DOHH2 (cell line): ENCODE measurements at regions not wholly inside any gene's neighbourhood (a gene's known extent, or its start where the extent isn't known, plus 50 kb on each side); places are given as distances from the start of the nearest gene placed in this dataset.

ENCODE experiments used
- H3F3A ChIP-seq: fragments of 200-600 bp; sonication (generic), shearing (Covaris generic); 2 replicates; pipeline ENCODE4 v1.6.0; 2016; ENCODE audit warnings: antibody characterized with exemption, mild to moderate bottlenecking; ENCODE audit not compliant: control insufficient read depth, insufficient read depth
- H3K27ac ChIP-seq: fragments of 200-600 bp; sonication (generic); 2 replicates; pipeline ENCODE4 v1.5.1; 2014; ENCODE audit warnings: low read depth, mild to moderate bottlenecking, low read length, moderate library complexity
- H3K27me3 ChIP-seq: fragments of 200-600 bp; sonication (generic); 2 replicates; pipeline ENCODE4 v1.6.1; 2014; ENCODE audit warnings: mild to moderate bottlenecking, low read length, mixed read lengths; ENCODE audit not compliant: control insufficient read depth
- H3K36me3 ChIP-seq: fragments of 200-600 bp; sonication (generic); 2 replicates; pipeline ENCODE4 v1.6.1; 2014; ENCODE audit warnings: mild to moderate bottlenecking, low read length, moderate library complexity, mixed read lengths; ENCODE audit not compliant: control insufficient read depth
- H3K4me1 ChIP-seq: fragments of 200-600 bp; sonication (generic); 2 replicates; pipeline ENCODE4 v1.6.1; 2014; ENCODE audit warnings: mild to moderate bottlenecking, low read length, mixed read lengths; ENCODE audit not compliant: control insufficient read depth
- H3K4me2 ChIP-seq: fragments of 200-600 bp; sonication (generic); 2 replicates; pipeline ENCODE4 v1.6.0; 2014; ENCODE audit warnings: mild to moderate bottlenecking, low read length, moderate library complexity
- H3K4me3 ChIP-seq: fragments of 200-600 bp; sonication (generic); 2 replicates; pipeline ENCODE4 v1.5.1; 2014; ENCODE audit warnings: mild to moderate bottlenecking, low read length, mixed read lengths
- H3K79me2 ChIP-seq: fragments of 200-600 bp; sonication (generic); 2 replicates; pipeline ENCODE4 v1.6.1; 2014; ENCODE audit warnings: mild to moderate bottlenecking, low read length, mixed read lengths; ENCODE audit not compliant: control insufficient read depth
- H3K9me2 ChIP-seq: fragments of 200-600 bp; sonication (generic); replicated peaks from 2 replicates; pipeline ENCODE4 v1.6.1; 2014; ENCODE audit warnings: mild to moderate bottlenecking, low read length, mixed read lengths; ENCODE audit not compliant: control insufficient read depth
- H3K9me3 ChIP-seq: fragments of 200-600 bp; sonication (generic); 2 replicates; pipeline ENCODE4 v1.6.1; 2014; ENCODE audit warnings: antibody characterized with exemption, low read length, mixed read lengths; ENCODE audit not compliant: control insufficient read depth, insufficient read depth
- H4K20me1 ChIP-seq: fragments of 200-600 bp; sonication (generic); 2 replicates; pipeline ENCODE4 v1.6.0; 2014; ENCODE audit warnings: low read depth, mild to moderate bottlenecking, antibody characterized with exemption, low read length, moderate library complexity; ENCODE audit not compliant: control insufficient read depth, insufficient read depth
- CTCF ChIP-seq: fragments of 200-600 bp; sonication (generic); IDR thresholded peaks from one replicate; pipeline ENCODE4 v1.5.1; 2014; ENCODE audit warnings: antibody characterized with exemption, mild to moderate bottlenecking, low read depth, low read length; ENCODE audit not compliant: poor library complexity, severe bottlenecking
- EZH2phosphoT487 ChIP-seq: fragments of 200-600 bp; sonication (generic); IDR thresholded peaks from 2 replicates; pipeline ENCODE4 v1.6.1; 2017; ENCODE audit warnings: borderline replicate concordance, mild to moderate bottlenecking, antibody characterized with exemption, low read length, moderate library complexity, mixed read lengths

GRCh38 chr2:187134306-187134705, 285.3 kb upstream of the ZSWIM2 start:
- Histone ChIP-seq H3K36me3 (no peaks in the 10 kb centered on the region), H4K20me1 (no peaks in the 10 kb centered on the region), H3K79me2 (no peaks in the 10 kb centered on the region), H3K4me3 (no peak overlapping the region), H3F3A (no peaks in the 10 kb centered on the region), H3K9me2 (no peaks in the 10 kb centered on the region), H3K27me3 (no peaks in the 10 kb centered on the region), H3K27ac (no peak overlapping the region), H3K9me3 (no peaks in the 10 kb centered on the region), H3K4me2 (no peak overlapping the region), H3K4me1 (no peaks in the 10 kb centered on the region)
- TF ChIP-seq EZH2phosphoT487 (no peak), CTCF (no peak)

DNA sequence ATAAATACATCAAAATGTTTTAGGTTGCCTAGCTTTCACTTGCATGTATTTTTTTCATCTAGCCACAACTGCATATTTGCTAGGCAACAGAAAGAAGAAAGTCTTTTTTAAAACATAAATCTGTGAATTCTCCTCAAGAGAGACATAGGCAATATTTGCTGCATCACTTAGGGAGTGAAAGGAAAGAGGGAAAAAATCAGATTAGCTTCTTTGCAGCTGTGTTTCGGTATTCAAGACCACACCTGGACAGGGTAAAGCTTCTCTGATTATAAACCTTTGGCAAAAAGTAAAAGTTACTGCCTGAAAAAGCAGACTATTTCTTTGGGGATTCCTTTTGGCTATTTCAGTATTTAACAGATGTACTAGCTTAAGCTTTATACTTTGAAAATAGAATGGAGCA, 280.9 kb upstream of the ZSWIM2 start:
- Histone ChIP-seq H3K9me2 (no peaks in the 10 kb centered on the region), H3K27ac (no peak overlapping the region), H3K9me3 (no peaks in the 10 kb centered on the region), H3K4me3 (no peak overlapping the region), H3F3A (no peaks in the 10 kb centered on the region), H3K36me3 (no peaks in the 10 kb centered on the region), H3K4me1 (no peaks in the 10 kb centered on the region), H3K79me2 (no peaks in the 10 kb centered on the region), H4K20me1 (no peaks in the 10 kb centered on the region), H3K4me2 (no peak overlapping the region), H3K27me3 (no peaks in the 10 kb centered on the region)
- TF ChIP-seq EZH2phosphoT487: no peak
- no peak for TF ChIP-seq CTCF

GRCh38 chr2:187129306-187129705, 280.3 kb upstream of the ZSWIM2 start:
- Histone ChIP-seq H3K4me3 (no peak overlapping the region), H4K20me1 (no peaks in the 10 kb centered on the region), H3K36me3 (no peaks in the 10 kb centered on the region), H3F3A (no peaks in the 10 kb centered on the region), H3K79me2 (no peaks in the 10 kb centered on the region), H3K9me2 (no peaks in the 10 kb centered on the region), H3K4me1 (no peaks in the 10 kb centered on the region), H3K4me2 (no peak overlapping the region), H3K27me3 (no peaks in the 10 kb centered on the region), H3K9me3 (no peaks in the 10 kb centered on the region), H3K27ac (no peak overlapping the region)
- TF ChIP-seq EZH2phosphoT487 (no peak), CTCF (no peak)

DNA sequence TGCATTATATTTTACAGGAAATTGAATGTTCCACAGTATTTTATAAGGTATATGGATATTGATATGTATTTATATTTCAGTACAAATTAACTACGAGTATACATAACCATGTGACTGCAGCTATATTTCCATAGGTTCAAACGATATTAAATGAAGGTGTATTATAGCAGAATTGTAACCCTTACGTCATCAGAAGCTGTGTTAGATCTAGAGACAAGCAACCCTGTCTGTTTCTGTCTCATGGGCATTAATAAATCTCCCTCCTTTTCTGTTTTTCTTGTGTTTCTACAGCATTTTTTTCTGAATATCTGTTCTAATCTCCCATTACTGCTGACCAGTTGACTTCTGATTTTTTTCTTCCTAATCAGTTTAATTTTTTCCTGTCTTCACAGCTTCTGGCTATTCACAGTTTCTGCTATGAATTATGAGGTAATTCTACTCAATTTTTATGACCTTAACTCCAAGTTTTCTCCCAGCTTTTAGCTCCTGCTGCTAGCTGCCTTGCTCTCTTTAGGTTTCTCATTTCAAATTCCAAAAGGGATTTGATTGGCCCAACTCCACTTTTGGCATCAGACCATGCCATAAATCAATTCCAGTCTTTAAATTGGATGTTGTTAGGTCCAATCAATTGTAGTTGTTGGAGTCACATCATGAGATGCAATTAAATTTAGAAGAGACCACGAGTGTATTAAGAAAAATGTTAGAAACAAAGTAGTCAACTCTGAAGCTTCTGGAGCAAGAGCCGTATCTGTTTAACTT, 277.5 kb upstream of the ZSWIM2 start:
- no peak overlapping the region for H3K4me2 ChIP-seq
- no peak overlapping the region for H3K27ac ChIP-seq
- H3K36me3 ChIP-seq: no peaks in the 10 kb centered on the region
- no peaks in the 10 kb centered on the region for H3K4me1 ChIP-seq
- no peak overlapping the region for H3K4me3 ChIP-seq
- no peaks in the 10 kb centered on the region for H4K20me1 ChIP-seq
- H3K9me2 ChIP-seq: no peaks in the 10 kb centered on the region
- H3K9me3 ChIP-seq: no peaks in the 10 kb centered on the region
- no peaks in the 10 kb centered on the region for H3F3A ChIP-seq
- no peak for TF ChIP-seq EZH2phosphoT487
- TF ChIP-seq CTCF: no peak
- H3K27me3 ChIP-seq: no peaks in the 10 kb centered on the region
- H3K79me2 ChIP-seq: no peaks in the 10 kb centered on the region
